Epithelial cell of esophagus (primary cell): ENCODE measurements at regions not wholly inside any gene's neighbourhood (a gene's known extent, or its start where the extent isn't known, plus 50 kb on each side); places are given as distances from the start of the nearest gene placed in this dataset.

Source experiments
- DNase-seq: peaks from one replicate; pipeline ENCODE4 v3.0.0; 2010; ENCODE audit warnings: low read depth
- H3K4me3 ChIP-seq: 2 replicates; pipeline ENCODE4 v1.5.1; 2011; ENCODE audit warnings: mild to moderate bottlenecking, low read length, control low read depth
- CTCF ChIP-seq: IDR thresholded peaks from 2 replicates; pipeline ENCODE4 v1.5.1; 2011; ENCODE audit warnings: low read depth, mild to moderate bottlenecking, low read length, control low read depth, inconsistent platforms; ENCODE audit not compliant: insufficient read depth; ENCODE audit errors: missing control alignments

GRCh38 chr11:112584672-112585071, 324.0 kb upstream of the PLET1 start:
- no peak overlapping the region for H3K4me3 ChIP-seq
- TF ChIP-seq CTCF = peak; percentile 34
- DNase-seq = peak; percentile 49

GRCh38 chr11:112587664-112588063, 327.0 kb upstream of the PLET1 start:
- no peak overlapping the region for H3K4me3 ChIP-seq
- no peak for TF ChIP-seq CTCF
- DNase-seq = no peak

DNA sequence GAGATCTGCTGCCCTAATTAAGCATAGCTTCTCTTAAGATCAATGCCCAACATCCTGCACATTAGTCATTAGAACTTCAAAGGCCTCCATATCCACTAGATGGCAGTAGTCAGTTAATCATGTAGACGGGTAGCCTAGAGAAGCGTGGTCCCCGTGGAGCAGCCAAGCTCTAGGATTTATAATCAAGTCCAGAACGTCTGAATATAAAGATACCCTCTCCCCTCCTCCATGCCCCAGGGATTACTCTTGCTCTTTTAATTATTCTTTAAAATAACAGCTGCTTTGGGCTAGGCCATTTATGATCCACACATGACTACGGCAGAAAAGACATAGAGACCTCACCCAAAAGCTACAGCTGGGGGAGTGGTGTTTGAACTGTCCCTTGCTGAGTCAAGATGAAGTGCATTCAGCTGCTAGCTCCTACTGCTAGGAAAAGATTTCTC, 327.6 kb upstream of the PLET1 start:
- no peak overlapping the region for H3K4me3 ChIP-seq
- DNase-seq = peak; percentile 89
- peak; percentile 70 for TF ChIP-seq CTCF

DNA sequence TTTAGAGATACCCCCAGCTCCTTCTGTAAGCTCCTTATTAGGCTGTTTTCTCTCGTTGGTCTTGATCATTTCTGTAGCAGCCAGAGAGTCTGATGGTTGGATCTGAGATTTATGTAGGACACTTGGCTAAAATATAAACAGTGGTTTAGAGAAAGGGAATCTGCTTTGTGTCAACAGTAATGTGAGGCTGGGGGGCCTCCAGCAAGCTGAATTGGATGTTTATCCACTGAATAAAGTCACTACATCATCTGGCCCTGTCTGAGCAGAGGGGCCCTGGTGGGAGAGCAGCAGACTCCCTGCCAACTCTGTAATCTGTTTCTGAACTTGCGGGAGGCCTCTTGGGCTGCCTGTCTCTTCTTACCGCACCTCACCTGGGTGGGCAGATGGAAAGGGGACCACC, 328.5 kb upstream of the PLET1 start:
- no peak for TF ChIP-seq CTCF
- DNase-seq = no peak
- H3K4me3 ChIP-seq = no peak overlapping the region

- no peak overlapping the region for H3K4me3 ChIP-seq
- no peak for TF ChIP-seq CTCF
- DNase-seq = no peak
Measured at GRCh38 chr11:112590764-112591163, 330.1 kb upstream of the PLET1 start.

DNA sequence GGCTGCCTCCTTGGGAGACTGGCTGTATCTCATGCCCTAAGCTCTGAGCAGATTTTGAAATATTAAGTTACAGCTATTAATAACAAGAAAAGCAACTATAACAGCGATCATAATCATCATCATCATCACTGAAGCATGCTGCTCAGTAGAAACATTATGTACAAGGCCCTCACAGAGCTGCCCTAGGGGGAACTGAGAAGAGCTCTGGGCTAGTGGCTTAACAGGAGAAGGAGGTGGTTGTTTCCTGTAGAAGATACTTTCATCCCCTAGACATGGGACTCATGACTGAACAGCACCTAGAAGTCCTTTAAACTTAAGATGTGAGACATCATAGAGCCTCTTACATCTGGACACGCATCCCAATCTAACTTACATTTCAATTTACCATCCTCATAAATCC, 332.8 kb upstream of the PLET1 start:
- no peak for DNase-seq
- no peak for TF ChIP-seq CTCF
- H3K4me3 ChIP-seq = no peak overlapping the region

DNA sequence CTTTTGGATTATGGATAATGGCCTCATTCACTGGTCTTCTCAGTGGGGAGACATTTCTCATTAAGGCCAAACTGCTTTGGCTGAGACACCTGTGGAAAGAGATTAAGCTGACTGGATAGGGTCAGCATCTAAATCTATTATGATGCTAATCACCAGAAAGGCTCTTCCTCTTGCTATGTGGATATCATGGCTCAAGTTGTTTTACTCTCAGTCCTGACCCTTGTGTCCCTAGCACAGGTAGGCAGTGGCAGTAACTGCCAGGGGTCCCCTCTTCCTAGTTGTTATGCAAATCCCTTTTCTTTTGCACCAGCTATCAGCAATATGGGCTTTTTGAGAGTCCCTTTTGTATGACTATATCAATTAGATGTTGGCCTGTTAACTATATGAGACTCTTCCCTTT, 335.7 kb upstream of the PLET1 start:
- no peak overlapping the region for H3K4me3 ChIP-seq
- DNase-seq = no peak
- no peak for TF ChIP-seq CTCF
